ENCODE measurements at regions not wholly inside any gene's neighbourhood (a gene's known extent, or its start where the extent isn't known, plus 50 kb on each side); places are given as distances from the start of the nearest gene placed in this dataset.

GRCh38 chr10:56605051-56605450 is 244.0 kb upstream of the ZWINT start:
- ATAC-seq (no peak), DNase-seq (no peak)
- intact Hi-C loops (cut with DNase I): no loop called here
- Histone ChIP-seq H3K36me3 (no peaks in the 10 kb centered on the region), H3K4me3 (no peak overlapping the region), H3K27me3 (no peaks in the 10 kb centered on the region), H3K9me3 (no peaks in the 10 kb centered on the region), H3K27ac (no peak overlapping the region), H3K4me1 (no peaks in the 10 kb centered on the region)
- TF ChIP-seq POLR2A (IDR thresholded peaks at IDR 0.05) (no peak), CTCF (IDR thresholded peaks at IDR 0.05) (no peak)
- WGBS (ENCODE audit: insufficient coverage, low coverage, low lambda C conversion rate, missing lambda C conversion rate): 9% methylated on average over 2 of the region's 8 CpGs

GRCh38 chr10:56604624-56605023 is 243.6 kb upstream of the ZWINT start:
- Histone ChIP-seq H3K27me3 (no peaks in the 10 kb centered on the region), H3K36me3 (no peaks in the 10 kb centered on the region), H3K27ac (no peak overlapping the region), H3K4me1 (no peaks in the 10 kb centered on the region), H3K9me3 (no peaks in the 10 kb centered on the region), H3K4me3 (no peak overlapping the region)
- TF ChIP-seq CTCF (IDR thresholded peaks at IDR 0.05) (no peak), POLR2A (IDR thresholded peaks at IDR 0.05) (no peak)
- WGBS (ENCODE audit: insufficient coverage, low coverage, low lambda C conversion rate, missing lambda C conversion rate): 69% methylated on average over 9 of the region's 12 CpGs
- no peak for ATAC-seq
- intact Hi-C loops (cut with DNase I): no loop called here
- DNase-seq: no peak

GRCh38 chr10:56599201-56599600 is 238.1 kb upstream of the ZWINT start:
- 43% methylated on average over 2 of the region's 2 CpGs for WGBS (ENCODE audit: insufficient coverage, low coverage, low lambda C conversion rate, missing lambda C conversion rate)
- Histone ChIP-seq H3K27me3 (no peaks in the 10 kb centered on the region), H3K36me3 (no peaks in the 10 kb centered on the region), H3K27ac (no peak overlapping the region), H3K4me3 (no peak overlapping the region), H3K4me1 (no peaks in the 10 kb centered on the region), H3K9me3 (no peaks in the 10 kb centered on the region)
- ATAC-seq (no peak), DNase-seq (no peak)
- intact Hi-C loops (cut with DNase I): no loop called here
- no peak for TF ChIP-seq CTCF (IDR thresholded peaks at IDR 0.05)
- no peak for TF ChIP-seq POLR2A (IDR thresholded peaks at IDR 0.05)

DNA sequence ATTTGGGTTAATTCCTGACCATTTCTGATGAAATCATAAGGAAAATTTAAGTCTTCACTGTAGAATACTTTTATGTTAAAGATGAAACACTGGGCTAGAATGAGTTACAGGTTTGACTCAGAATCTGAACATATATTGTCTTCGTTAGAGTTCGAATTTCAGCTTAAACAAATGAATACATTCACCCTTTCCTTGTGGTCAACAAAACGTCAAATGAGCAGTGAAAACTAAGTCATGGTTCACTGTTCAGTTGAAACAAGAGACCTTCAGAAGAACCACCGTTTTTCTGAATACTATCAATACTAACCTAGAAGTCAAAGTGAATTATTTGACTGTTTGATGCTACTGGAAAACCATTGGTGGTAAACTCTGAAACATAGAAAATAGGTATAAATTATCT is 235.2 kb upstream of the ZWINT start:
- Histone ChIP-seq H3K27ac (no peak overlapping the region), H3K9me3 (no peaks in the 10 kb centered on the region), H3K36me3 (no peaks in the 10 kb centered on the region), H3K4me1 (no peaks in the 10 kb centered on the region), H3K27me3 (no peaks in the 10 kb centered on the region), H3K4me3 (no peak overlapping the region)
- TF ChIP-seq CTCF (IDR thresholded peaks at IDR 0.05): no peak
- no peak for TF ChIP-seq POLR2A (IDR thresholded peaks at IDR 0.05)
- intact Hi-C loops (cut with DNase I): no loop called here
- WGBS (ENCODE audit: insufficient coverage, low coverage, low lambda C conversion rate, missing lambda C conversion rate): 21% methylated on average over 4 of the region's 4 CpGs
- DNase-seq: no peak
- no peak for ATAC-seq

DNA sequence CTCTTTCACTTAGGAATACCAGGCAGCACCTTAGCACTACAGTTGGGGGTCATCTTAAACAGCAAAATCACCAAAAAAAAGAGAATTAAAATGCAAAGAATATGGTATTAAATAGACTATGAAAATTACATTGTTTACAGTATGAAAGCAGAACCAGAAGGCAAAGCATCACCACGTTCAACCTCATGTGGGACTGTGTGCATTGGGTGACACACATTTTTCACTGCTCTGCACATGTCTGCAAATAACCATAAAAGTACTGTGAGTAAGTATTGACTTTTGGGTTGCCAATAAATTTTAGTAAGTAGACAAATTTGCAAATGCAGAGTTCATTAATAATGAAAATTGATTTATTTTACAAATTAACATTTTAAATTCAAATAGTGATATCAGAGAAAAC is 232.1 kb upstream of the ZWINT start:
- H3K27me3 ChIP-seq: no peaks in the 10 kb centered on the region
- no peak for DNase-seq
- H3K9me3 ChIP-seq: no peaks in the 10 kb centered on the region
- ATAC-seq: no peak
- no peak overlapping the region for H3K4me3 ChIP-seq
- TF ChIP-seq POLR2A (IDR thresholded peaks at IDR 0.05) (no peak), CTCF (IDR thresholded peaks at IDR 0.05) (no peak)
- WGBS (ENCODE audit: insufficient coverage, low coverage, low lambda C conversion rate, missing lambda C conversion rate): 31% methylated on average over 1 of the region's 1 CpG
- no peaks in the 10 kb centered on the region for H3K36me3 ChIP-seq
- no peak overlapping the region for H3K27ac ChIP-seq
- H3K4me1 ChIP-seq: no peaks in the 10 kb centered on the region
- intact Hi-C loops (cut with DNase I): no loop called here
